ENCODE measurements at regions not wholly inside any gene's neighbourhood (a gene's known extent, or its start where the extent isn't known, plus 50 kb on each side); places are given as distances from the start of the nearest gene placed in this dataset.

DNA sequence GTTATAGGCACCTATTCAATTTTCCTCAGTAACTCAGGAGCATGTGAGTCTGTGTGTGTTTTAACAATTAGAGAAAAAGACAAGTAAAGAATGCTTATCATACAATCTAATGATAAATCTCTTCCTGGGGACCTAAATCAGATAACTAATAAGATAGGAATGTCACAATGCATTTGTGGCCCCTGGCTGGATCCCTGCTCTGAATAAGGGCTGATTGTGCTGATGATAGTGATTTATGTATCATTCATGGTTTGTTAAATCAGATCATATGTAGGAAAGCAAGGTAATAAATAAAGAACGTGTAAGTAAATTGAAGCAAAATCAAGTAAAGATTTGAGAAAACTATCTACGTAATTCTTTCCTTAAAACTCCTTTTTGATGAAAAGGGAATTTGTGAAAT lies 145.9 kb downstream of the C7orf25 start:
- 63 to 92% (median 86%) methylated on average over 2 of the region's 2 CpGs for WGBS, 3 donors

DNA sequence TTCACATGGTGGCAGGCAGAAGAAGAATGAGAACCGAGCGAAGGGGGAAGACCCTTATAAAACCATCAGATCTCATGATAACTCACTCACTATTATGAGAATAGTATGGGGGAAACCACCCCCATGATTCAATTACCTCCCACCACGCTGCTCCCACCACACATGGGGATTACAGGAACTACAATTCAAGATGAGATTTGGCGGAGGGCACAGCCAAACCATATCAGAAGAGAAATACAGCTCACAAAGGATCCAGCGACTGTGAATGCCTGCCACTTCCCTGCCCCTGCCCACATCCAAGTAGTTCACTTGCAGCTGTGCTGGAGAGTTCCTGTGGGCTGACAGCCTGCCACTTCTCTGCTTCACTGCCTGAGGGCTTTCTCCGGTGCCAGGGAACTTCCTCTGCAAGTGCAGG lies 148.7 kb downstream of the C7orf25 start:
- 59 to 68% (median 60%) methylated on average over 6 of the region's 6 CpGs for WGBS, 3 donors

More for the DNA sequence above, 145.9 kb downstream of the C7orf25 start:
- no peak overlapping the region for H3K27ac ChIP-seq (ENCODE audit: low read depth, low read length)

DNA sequence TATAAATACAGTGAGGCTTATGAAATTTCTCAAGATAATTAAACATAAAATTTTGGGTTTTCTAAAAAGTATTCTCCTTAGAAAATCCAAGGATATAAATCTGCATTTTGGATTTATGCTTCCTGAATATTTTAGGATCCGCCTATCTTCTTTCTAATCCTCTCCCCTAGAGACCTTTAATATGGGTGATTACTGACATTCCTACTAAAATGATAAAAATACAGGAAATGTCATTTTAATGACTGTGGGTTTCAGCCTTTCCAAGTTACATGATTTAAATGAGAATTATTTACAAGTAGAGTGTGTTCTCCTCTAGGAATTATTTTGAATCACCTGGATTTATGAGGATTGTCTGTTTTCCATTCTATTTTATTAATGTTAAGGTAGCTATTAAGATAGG lies 150.4 kb downstream of the C7orf25 start:
- H3K27ac ChIP-seq (ENCODE audit: low read depth, low read length): no peak overlapping the region
- 61 to 67% (median 61%) methylated on average over 1 of the region's 1 CpG for WGBS, 3 donors

More for the DNA sequence above, 148.7 kb downstream of the C7orf25 start:
- no peak overlapping the region for H3K27ac ChIP-seq (ENCODE audit: low read depth, low read length)

DNA sequence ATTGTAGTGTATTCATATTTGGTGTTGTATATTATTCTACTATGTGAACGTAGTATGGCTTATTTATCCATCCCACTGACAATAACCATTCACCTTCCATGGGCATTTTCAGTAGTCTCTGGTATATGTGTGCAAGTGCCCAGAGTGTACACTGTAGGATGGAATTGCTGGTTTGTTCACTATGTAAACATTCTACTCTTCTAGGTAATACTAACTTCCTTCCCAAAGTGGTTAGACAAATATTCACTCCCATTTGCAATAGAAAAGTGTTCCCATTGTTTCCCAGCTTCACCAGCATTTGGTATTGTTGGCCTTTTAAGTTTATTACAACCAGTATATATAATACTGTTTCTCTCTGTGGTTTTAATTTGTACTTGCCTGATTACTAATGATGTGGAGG lies 153.7 kb downstream of the C7orf25 start:
- no peak overlapping the region for H3K27ac ChIP-seq (ENCODE audit: low read depth, low read length)
- 75 to 85% (median 78%) methylated on average over 1 of the region's 1 CpG for WGBS, 3 donors

DNA sequence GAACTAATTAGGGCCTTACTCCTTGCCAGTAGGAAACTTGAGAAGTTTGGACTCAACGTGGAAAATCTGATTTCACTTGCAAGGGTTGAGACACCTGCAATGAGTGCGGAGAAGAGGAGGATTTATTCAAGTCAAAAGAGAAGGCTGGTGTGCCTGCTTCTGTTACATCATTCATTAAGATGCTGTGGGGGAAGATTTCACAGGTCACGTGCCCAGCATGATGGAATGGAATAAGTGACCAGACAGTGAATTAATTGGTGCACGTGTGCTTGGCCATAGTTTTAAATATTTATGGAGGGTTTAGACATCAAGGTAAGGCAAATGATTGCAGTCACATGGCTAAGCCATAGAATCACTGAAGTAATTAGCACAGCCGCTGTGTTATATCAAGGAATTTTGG lies 155.0 kb downstream of the C7orf25 start:
- 69 to 75% (median 74%) methylated on average over 5 of the region's 5 CpGs for WGBS, 3 donors
- no peak overlapping the region for H3K27ac ChIP-seq (ENCODE audit: low read depth, low read length)

DNA sequence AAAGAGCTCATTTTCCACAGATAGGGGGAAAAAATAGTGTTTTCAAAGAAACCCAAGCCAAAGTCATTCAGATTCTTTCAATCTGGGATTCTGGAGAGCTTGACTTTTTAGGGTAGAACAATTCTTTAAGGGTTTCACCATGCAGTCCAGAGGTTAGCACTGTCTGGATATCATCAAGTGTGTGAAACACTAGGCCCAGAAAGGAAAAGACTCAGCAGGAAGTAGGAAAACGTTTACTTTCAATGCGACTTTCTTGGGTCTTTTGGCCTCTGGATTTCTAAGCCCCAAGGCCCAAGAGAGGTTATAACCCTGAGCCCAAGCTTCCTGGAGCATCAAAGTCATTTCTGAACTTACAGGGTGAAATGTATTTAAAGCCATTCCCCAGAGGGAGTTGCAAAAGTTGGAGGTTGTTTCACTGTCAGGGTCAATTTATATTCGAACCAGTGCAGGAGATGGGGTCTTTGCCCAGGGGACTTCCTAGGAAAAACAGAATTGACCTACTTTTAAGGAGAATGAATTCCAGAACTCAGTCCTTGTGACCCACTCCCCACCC lies 158.0 kb downstream of the C7orf25 start:
- no peak overlapping the region for H3K27ac ChIP-seq (ENCODE audit: low read depth, low read length)
- WGBS, 3 donors: 34 to 37% (median 35%) methylated on average over 3 of the region's 3 CpGs

DNA sequence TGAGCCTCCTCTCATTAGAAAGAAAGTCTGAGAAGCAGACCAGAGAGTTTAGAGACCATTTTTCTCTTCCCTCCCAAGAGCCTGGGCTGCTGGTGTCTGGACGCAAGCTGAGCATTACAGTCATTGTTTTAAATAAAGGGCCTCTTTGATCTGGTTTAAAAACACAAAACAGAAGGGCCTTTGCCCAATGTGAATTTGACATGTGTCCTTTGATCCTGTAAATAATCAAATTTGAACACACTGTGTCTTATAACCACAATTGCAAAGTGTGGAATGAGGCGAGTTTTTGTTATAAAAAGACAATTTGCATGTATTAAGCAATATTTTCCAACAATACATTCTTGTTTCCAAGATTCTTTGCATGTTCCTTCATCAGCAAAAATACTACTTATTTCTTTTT lies 158.5 kb downstream of the C7orf25 start:
- 40 to 71% (median 56%) methylated on average over 2 of the region's 2 CpGs for WGBS, 3 donors
- no peak overlapping the region for H3K27ac ChIP-seq (ENCODE audit: low read depth, low read length)

DNA sequence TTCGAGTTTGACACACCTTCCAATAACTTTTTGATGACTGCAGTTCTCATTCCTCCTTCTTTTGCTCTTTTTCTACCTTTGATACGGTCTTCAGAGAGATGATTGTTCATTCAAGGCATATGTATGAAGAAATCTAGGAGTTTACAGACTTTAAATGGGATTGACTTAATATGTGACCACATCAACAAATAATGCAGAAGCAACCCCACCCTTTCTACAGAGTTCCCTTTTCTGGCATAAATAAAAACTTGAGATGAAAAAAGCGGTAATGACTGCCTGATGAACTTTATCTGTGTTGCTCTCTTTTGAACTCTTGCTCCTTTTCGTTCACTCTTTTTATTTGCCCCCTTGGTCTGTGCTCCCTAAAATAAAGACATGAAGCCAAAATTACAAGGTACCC lies 161.7 kb downstream of the C7orf25 start:
- 52 to 71% (median 64%) methylated on average over 4 of the region's 4 CpGs for WGBS, 3 donors
- H3K27ac ChIP-seq (ENCODE audit: low read depth, low read length): no peak overlapping the region

DNA sequence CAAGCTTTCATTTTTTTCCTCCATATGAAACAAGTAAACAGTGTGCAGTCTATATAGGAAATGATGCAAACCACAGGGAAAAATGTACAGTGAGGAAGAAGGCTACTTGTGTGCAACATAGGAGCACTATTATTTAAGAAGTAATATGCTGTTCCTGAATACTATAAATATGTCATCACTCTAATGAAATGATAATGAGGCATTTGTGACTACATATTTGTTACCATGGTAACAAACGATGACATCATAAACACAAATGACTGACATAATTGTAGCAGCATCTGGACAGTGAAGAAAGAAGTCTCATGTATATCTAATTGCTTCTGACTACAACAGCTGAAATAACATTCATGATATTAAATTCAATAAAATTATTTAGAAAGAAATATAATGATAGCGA lies 164.8 kb downstream of the C7orf25 start:
- 79 to 90% (median 87%) methylated on average over 2 of the region's 2 CpGs for WGBS, 3 donors
- H3K27ac ChIP-seq (ENCODE audit: low read depth, low read length): no peak overlapping the region

DNA sequence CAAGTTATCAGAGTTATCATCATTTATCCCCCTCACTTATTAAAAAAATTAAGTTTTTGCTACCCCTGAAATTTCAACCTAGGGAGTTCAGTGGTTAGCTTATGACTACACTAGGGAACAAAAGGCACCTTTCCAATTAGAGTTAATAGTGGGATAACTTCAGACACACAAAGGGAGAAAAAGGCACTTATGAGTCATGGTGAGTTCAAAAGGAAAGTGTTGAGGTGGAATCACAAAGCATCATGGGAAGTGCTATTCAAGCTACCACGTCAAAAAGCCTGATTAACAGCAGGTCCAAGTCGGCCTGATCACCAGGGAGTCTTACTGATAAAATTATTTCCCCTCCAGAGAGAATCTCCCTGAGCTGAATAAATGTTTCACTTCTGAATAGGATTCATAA lies 165.7 kb downstream of the C7orf25 start:
- H3K27ac ChIP-seq (ENCODE audit: low read depth, low read length): no peak overlapping the region
- 43 to 56% (median 48%) methylated on average over 2 of the region's 2 CpGs for WGBS, 3 donors

DNA sequence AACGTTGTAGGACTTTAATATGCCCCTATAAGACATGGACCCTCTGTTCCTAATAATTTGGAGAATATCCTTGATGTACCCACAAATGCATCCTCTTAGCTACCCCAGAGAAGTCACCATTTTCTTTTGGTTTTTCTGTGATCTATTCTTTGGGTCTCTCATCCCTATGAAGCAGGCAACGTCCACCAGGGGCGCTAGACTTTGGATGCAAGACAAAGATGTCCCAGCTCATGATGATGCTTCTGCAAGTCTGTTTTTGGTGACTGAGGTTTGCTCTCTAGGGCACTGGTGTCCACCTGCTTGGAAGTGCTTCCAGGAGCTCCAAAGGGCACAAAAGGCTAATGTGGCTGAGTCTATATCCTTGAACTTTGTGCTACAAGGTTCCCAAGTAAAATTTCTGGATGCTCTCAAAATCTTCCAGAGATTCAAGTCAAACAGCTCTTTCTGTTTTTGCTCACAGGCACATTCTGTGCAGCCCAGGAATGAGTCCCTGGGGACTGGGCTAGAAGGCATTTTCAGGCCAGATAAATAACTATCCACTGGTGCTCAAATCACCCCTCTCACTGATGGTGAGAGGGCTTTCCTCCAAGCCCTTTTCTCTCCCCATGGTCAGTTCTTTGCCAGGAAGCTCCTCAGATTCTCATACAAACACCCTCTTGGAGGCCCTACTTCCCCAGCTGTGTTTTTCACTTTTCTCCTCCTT lies 166.4 kb downstream of the C7orf25 start:
- WGBS, 3 donors: 23 to 42% (median 39%) methylated on average over 3 of the region's 3 CpGs
- no peak overlapping the region for H3K27ac ChIP-seq (ENCODE audit: low read depth, low read length)

DNA sequence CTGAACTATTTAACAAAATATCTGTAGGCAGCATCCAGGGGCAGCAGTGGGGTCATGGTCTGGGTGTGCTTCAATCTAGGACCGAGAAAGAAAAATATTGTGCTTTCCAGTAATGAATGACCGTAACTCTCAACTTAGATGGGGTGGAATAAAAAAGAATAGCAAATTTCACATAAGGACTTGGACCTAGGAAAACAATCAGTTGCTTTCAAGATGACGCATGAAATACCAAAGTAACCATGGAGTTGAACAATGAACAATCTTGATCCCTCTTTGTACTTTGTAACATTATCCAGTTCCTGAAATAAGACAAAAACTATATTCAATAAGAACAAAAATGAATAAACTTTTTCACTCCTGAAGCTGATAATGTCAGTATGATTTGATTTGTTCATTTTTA lies 167.1 kb downstream of the C7orf25 start:
- WGBS, 3 donors: 77 to 89% (median 87%) methylated on average over 3 of the region's 3 CpGs

DNA sequence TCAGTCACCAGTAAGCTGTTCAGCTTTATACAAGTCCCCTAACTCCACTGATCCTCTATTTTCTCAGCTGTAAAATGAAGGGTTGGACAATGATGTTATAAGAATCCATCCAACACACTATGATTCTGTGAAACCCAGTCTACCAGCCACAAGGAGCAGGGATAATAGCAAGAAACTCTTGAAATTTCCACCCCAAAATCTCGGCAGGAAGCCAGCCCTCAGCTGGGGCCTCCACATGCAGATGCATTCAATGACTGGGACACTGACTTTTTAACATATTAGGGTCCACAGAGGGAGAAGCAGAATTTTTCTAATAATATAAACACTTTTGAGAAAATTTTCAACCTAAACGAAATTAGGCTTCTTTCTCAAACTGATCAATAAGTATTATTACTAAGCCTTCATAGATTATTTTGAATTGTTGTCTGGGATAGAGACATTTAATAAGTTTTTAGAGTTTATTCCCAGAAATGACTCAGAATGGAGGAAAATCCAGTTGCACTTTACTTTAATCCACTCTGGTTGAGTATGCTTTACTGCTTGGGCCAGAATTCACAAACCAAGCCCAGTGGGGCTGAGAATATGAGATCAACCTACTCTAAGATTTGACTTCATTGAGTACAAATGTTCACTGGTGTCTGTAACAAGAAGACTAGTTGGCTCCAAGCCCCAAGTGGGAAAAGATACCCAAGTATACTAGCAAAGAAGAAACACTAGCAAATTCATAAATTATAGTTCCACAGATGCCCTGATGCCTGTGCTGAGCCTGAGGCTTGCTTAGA lies 168.6 kb downstream of the C7orf25 start:
- 50 to 68% (median 63%) methylated on average over 2 of the region's 2 CpGs for WGBS, 3 donors
- H3K27ac ChIP-seq (ENCODE audit: low read depth, low read length): no peak overlapping the region

More for the DNA sequence above, 167.1 kb downstream of the C7orf25 start:
- no peak overlapping the region for H3K27ac ChIP-seq (ENCODE audit: low read depth, low read length)

DNA sequence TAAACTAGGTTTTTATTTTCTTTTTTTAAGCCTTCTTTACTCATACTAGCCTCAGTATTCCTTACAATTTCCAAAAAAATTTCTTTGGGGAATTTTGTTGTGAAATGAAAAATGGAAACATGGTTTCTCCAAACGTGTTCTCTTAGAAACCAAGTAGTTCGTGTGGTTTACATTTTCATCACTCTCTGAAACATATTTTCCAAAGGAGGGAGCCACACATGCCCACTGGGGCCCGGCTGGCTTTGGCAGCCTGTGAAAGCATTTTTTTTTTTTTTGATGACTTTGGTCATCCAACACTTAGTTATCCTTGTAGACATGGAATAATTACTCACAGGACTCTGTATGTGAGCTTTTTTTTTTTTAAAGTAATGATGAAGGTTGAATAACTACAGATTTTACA lies 169.6 kb downstream of the C7orf25 start:
- 31 to 50% (median 44%) methylated on average over 3 of the region's 3 CpGs for WGBS, 3 donors

DNA sequence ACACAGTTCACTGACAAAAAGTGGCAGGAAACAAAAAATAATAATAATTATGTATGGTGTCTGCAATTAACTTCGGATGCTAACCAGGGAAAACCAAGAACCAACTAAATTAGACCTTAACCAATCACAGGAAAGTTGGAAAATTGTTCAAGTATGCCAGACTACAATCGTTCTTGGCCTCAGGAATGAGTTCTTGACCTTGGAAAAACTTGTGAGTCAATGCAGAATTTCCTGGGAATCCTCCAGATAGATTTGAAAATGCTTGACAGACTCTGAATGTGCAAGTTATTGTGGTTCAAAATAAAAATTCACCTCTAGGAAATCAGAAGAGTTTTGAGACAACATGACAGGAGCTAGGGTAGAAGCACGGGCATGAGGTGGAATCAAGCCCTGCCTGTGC lies 171.5 kb downstream of the C7orf25 start:
- 47 to 55% (median 47%) methylated on average over 3 of the region's 3 CpGs for WGBS, 3 donors
- no peak overlapping the region for H3K27ac ChIP-seq (ENCODE audit: low read depth, low read length)

More for the DNA sequence above, 169.6 kb downstream of the C7orf25 start:
- no peak overlapping the region for H3K27ac ChIP-seq (ENCODE audit: low read depth, low read length)

DNA sequence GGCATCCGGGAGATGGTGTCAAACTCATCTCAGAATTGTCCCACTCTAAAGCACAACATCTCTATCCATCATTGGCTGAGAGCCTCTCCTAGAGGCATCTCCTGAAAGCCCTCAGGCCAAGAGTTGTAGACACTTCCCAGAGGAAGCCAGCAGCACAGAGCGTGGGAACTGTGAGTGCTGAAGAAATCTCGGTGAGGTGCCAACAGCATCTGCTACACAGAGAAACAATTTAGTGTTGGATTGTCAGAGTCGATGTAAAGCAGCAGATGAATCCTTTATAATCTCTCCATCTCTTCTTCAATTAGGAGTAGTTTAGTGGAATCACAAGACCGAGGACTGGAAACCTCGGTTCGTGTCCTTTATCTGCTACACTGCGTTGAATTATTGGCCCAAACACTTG lies 172.2 kb downstream of the C7orf25 start:
- WGBS, 3 donors: 57 to 77% (median 71%) methylated on average over 8 of the region's 8 CpGs
- no peak overlapping the region for H3K27ac ChIP-seq (ENCODE audit: low read depth, low read length)

DNA sequence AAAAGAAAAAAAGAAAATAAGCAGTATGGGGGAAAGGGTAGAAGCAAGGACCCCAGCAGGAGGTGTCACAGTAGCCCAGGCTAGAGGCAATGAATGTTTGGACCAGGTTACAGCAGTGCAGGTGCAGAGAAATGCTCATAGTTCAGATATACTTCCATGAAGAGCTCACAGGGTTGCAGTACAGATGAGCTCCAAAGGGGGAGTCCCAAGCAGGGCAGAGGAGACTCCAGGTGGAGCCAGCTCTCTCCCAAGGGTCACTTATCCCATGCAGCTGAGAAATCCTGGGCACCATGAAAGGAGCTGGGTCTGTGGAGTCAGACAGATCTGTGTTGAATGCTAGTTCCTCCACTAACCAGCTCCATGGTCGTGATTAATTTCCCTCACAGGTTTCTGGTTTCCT lies 174.9 kb downstream of the C7orf25 start:
- H3K27ac ChIP-seq (ENCODE audit: low read depth, low read length): no peak overlapping the region
- 73 to 86% (median 78%) methylated on average over 1 of the region's 1 CpG for WGBS, 3 donors

DNA sequence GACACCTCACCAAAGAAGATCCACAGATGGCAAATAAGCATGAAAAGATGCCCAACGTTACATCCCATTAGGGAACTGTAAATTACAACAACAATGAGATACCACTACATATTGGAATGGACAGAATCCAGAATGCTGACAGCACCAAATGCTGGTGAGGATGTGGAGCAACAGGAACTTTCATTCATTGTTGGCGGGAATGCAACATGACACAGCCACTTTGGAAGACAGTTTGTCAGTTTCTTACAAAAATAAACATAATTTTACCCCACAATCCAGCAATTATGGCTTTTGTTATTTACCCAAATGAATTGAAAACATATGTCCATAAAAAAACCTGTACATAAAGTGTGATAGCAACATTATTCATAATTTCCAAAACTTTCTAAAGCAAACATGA lies 176.8 kb downstream of the C7orf25 start:
- no peak overlapping the region for H3K27ac ChIP-seq (ENCODE audit: low read depth, low read length)
- WGBS, 3 donors: 44 to 71% (median 70%) methylated on average over 2 of the region's 2 CpGs

DNA sequence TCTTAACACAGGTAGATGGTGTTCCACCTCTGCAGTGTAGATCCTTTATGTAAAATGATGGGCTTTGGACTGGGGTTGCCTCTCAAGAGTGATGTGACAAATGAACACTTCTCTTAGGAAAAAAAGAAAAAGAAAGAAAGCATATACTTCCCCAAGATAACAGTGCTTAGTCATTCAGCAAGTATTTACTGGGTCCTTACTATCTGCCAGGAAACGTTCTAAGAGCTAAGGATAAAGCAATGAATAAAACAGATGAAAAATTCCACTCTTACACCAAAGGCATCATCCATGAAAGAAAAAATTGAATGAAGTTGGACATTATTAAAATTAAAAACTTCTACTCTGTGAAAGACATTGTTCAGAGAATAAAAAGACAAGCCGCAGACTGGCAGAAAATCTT lies 177.3 kb downstream of the C7orf25 start:
- 45 to 47% (median 46%) methylated on average over 2 of the region's 2 CpGs for WGBS, 3 donors
- no peak overlapping the region for H3K27ac ChIP-seq (ENCODE audit: low read depth, low read length)
